ENCODE measurements at regions not wholly inside any gene's neighbourhood (a gene's known extent, or its start where the extent isn't known, plus 50 kb on each side); places are given as distances from the start of the nearest gene placed in this dataset.
"Not testable (repeated sequence)": the region's sequence is repeated elsewhere in the genome, so short reads cannot be mapped to it uniquely, and the experiment has no call there.

DNA sequence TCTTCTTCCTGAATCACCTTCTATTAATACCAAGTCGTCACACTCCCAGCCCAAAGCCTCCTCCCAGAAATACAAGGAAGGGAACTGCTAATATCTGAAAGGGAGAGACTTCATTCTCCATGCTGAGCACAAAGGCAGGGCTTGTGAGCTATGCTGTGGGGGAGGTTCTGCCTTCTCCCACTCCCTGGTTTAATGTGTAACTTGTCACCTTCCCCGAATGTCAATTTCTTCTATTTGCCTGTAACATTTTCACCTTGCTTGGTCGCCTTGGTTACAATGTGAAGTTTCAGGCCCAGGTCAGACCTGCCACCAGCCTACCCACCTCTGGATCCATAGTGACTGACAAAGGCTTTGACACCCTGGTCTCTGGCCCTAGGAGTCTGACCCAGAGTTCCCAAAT lies 82.0 kb upstream of the ESRRB start:
- Histone ChIP-seq H3K9ac (ENCODE audit: low read depth in 2 of 2, low read length in 2 of 2) (no peak overlapping the region), H3K4me3 (no peak overlapping the region), H3K9me3 (no peaks in the 10 kb centered on the region), H3K27me3 (no peaks in the 10 kb centered on the region), H3K36me3 (no peaks in the 10 kb centered on the region), H3K27ac (no peak overlapping the region), H3K4me1 (no peaks in the 10 kb centered on the region)
- intact Hi-C loops (cut with DNase I): no loop called here
- no peak for TF ChIP-seq CTCF (IDR thresholded peaks at IDR 0.05)
- DNase-seq: no peak

- no peaks in the 10 kb centered on the region for H3K36me3 ChIP-seq
- no peaks in the 10 kb centered on the region for H3K9me3 ChIP-seq
- no peak overlapping the region for H3K9ac ChIP-seq (ENCODE audit: low read depth in 2 of 2, low read length in 2 of 2)
- intact Hi-C loops (cut with DNase I): no loop called here
- H3K4me3 ChIP-seq: no peak overlapping the region
- DNase-seq: no peak
- H3K27me3 ChIP-seq: no peaks in the 10 kb centered on the region
- TF ChIP-seq CTCF (IDR thresholded peaks at IDR 0.05): no peak
- no peak overlapping the region for H3K27ac ChIP-seq
- H3K4me1 ChIP-seq: no peaks in the 10 kb centered on the region
Observed at GRCh38 chr14:76294876-76295275, 81.1 kb upstream of the ESRRB start.

GRCh38 chr14:76298896-76299295 lies 77.0 kb upstream of the ESRRB start:
- Histone ChIP-seq H3K9me3 (no peaks in the 10 kb centered on the region), H3K27ac (no peak overlapping the region), H3K9ac (ENCODE audit: low read depth in 2 of 2, low read length in 2 of 2) (no peak overlapping the region), H3K36me3 (no peaks in the 10 kb centered on the region), H3K4me3 (no peak overlapping the region), H3K4me1 (no peaks in the 10 kb centered on the region), H3K27me3 (no peaks in the 10 kb centered on the region)
- no peak for DNase-seq
- no peak for TF ChIP-seq CTCF (IDR thresholded peaks at IDR 0.05)
- intact Hi-C loops (cut with DNase I): no loop called here

- intact Hi-C loops (cut with DNase I); H3K27me3 ChIP-seq; H3K27ac ChIP-seq; H3K4me3 ChIP-seq; H3K36me3 ChIP-seq; H3K9me3 ChIP-seq; DNase-seq; H3K4me1 ChIP-seq; H3K9ac ChIP-seq (ENCODE audit: low read depth in 2 of 2, low read length in 2 of 2): not testable (repeated sequence)
Observed at GRCh38 chr14:76303188-76303587, 72.7 kb upstream of the ESRRB start.

DNA sequence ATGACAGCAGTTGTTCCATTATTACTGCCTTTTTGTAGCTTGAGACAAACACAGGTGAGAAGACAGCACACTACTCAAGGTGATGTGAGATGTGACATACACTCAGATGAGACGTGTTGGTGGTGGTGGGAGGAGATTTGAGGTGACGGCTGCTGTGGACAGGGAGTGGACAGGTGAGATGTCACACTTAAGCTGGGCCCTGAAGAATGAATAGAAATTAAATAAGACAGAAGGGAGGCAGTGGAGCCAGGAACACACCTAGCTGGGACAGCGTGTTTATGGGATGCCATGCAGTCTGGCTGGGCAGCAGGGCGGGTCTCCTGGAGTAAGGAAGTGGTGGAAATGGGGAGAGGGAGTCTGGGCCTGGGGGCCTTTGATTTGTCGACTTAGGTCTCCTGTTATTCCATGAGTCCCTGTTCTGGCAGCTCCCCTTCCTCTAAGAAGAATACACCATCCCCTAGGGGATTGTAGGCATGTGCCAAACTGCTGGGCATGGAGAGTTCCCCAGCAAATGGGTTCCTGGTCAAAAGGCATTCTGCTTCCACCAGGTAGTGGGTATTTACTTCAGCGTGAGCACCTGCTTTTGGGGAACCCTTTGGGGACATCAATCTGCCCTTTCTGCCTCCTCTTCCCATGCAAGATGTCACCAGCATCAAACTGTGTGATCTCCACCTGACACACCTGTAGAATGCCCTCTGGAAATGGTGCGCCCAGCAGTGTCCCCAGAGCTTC lies 71.2 kb upstream of the ESRRB start:
- no peak for DNase-seq
- H3K27me3 ChIP-seq: no peaks in the 10 kb centered on the region
- H3K27ac ChIP-seq: no peak overlapping the region
- no peak overlapping the region for H3K4me3 ChIP-seq
- H3K9ac ChIP-seq (ENCODE audit: low read depth in 2 of 2, low read length in 2 of 2): no peak overlapping the region
- no peaks in the 10 kb centered on the region for H3K36me3 ChIP-seq
- no peaks in the 10 kb centered on the region for H3K4me1 ChIP-seq
- intact Hi-C loops (cut with DNase I): no loop called here
- no peaks in the 10 kb centered on the region for H3K9me3 ChIP-seq
- no peak for TF ChIP-seq CTCF (IDR thresholded peaks at IDR 0.05)

- intact Hi-C loops (cut with DNase I): no loop called here
- no peak for TF ChIP-seq CTCF (IDR thresholded peaks at IDR 0.05)
- no peak overlapping the region for H3K27ac ChIP-seq
Observed at GRCh38 chr14:76305268-76305826, 70.6 kb upstream of the ESRRB start.

More at GRCh38 chr14:76305268-76305826, 70.6 kb upstream of the ESRRB start:
- Histone ChIP-seq H3K9ac (ENCODE audit: low read depth in 2 of 2, low read length in 2 of 2) (no peak overlapping the region), H3K36me3 (no peaks in the 10 kb centered on the region), H3K27me3 (no peaks in the 10 kb centered on the region), H3K9me3 (no peaks in the 10 kb centered on the region), H3K4me3 (no peak overlapping the region), H3K4me1 (no peaks in the 10 kb centered on the region)
- DNase-seq: no peak

Measured in colonic mucosa (tissue), 4 donors.